Prostate gland (tissue), 2 donors: ENCODE measurements at regions not wholly inside any gene's neighbourhood (a gene's known extent, or its start where the extent isn't known, plus 50 kb on each side); places are given as distances from the start of the nearest gene placed in this dataset.

Experiments
- DNase-seq: peaks from one replicate; pipeline ENCODE4 v3.0.0-alpha.2; 2019; ENCODE audit warnings: low spot score
- H3K27ac ChIP-seq, 2 donors: fragments of 200-600 bp; sonication (generic); 2 replicates each; pipeline ENCODE4 v1.5.1; 2017 to 2019
- H3K27me3 ChIP-seq: fragments of 200-600 bp; sonication (generic); replicated peaks from 2 replicates; pipeline ENCODE4 v1.5.1; 2019; ENCODE audit not compliant: insufficient read depth
- H3K36me3 ChIP-seq, 2 donors: fragments of 200-600 bp; sonication (generic); 1 replicate in 1 of 2; 2 replicates in 1 of 2; pipeline versions ENCODE4 v1.5.1 to v1.8.1; 2017 to 2019
- H3K4me1 ChIP-seq: fragments of 200-600 bp; sonication (generic); replicated peaks from 2 replicates; pipeline ENCODE4 v1.5.1; 2019
- H3K4me3 ChIP-seq, 2 donors: fragments of 200-600 bp; sonication (generic); 2 replicates each; pipeline ENCODE4 v1.5.1; 2017 to 2019
- H3K9me3 ChIP-seq: fragments of 200-600 bp; sonication (generic); 2 replicates; pipeline ENCODE4 v1.5.1; 2017
- CTCF ChIP-seq, 4 experiments: fragments of 200-600 bp in 2 of 4; fragments of 450-650 bp in 2 of 4; sonication (generic) in 2 of 4; IDR thresholded peaks; 1 replicate in 3 of 4; 2 replicates in 1 of 4; pipeline ENCODE4 v1.5.1; 2016 to 2019; ENCODE audit warnings: antibody characterized with exemption in 4 of 4, mild to moderate bottlenecking in 2 of 4, moderate library complexity in 2 of 4
- POLR2A ChIP-seq: fragments of 450-650 bp; IDR thresholded peaks from one replicate; pipeline ENCODE4 v1.6.1; 2016; ENCODE audit warnings: antibody characterized with exemption, mild to moderate bottlenecking
- POLR2AphosphoS5 ChIP-seq: sonication (generic); formaldehyde crosslinking; IDR thresholded peaks from one replicate; pipeline ENCODE4 v1.6.1; 2017; ENCODE audit warnings: antibody characterized with exemption
- WGBS: methylation state at CpG from one replicate; pipeline ENCODE4 v1.1.5; 2018; 5-methylcytosine and 5-hydroxymethylcytosine counted together
- intact Hi-C: fragments of 100-400 bp; cut with DNase I; formaldehyde crosslinking; loops from one replicate; pipeline ENCODE4 v1.14.2; 2022

DNA sequence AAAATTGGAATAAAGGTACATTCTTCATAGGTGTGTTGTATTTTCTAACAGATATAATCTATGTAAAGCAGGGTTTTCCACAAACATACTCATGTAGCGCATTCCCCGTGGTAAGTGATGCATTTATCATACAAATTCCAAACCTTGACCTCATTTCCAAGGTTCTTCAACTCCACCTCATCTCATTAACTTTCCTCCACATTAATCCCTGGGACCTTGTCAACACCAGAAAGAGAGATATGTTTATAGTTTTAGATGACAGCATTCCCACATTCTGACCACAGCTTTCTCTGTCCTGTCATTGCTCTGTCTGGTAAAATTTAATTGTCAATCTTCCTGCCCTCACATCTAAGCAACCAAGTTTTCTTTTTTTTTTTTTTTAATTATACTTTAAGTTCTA lies 415.1 kb downstream of the TMEM161B start:
- intact Hi-C loops, result no loop called here
- Histone ChIP-seq H3K4me1 (no peaks in the 10 kb centered on the region), H3K27me3 (no peaks in the 10 kb centered on the region), H3K27ac (no peak overlapping the region), H3K4me3 (no peak overlapping the region), H3K9me3 (no peaks in the 10 kb centered on the region), H3K36me3 (no peaks in the 10 kb centered on the region)
- DNase-seq, result no peak
- TF ChIP-seq CTCF (IDR thresholded peaks at IDR 0.05), result no peak
- TF ChIP-seq POLR2A, result no peak
- TF ChIP-seq POLR2AphosphoS5, result no peak
- 91% methylated on average over 2 of the region's 2 CpGs for WGBS

DNA sequence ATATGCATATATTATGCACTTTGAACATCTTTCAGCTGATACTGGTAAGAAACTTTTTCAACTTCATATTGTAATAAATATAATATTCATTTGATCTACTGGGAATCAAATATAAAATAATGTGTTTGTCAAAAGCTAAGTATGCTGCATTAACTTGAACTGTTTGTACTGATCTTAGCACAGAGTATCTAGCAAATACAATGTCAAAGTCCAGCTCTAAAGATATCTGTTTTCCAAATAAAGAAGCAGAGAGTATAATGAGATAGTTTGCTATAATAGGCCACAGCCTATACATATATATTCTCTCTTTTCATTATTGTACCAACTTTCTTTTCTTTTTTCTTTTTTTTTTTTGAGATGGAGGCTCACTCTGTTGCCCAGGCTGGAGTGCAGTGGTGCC lies 417.0 kb downstream of the TMEM161B start:
- H3K4me3 ChIP-seq, result no peak overlapping the region
- TF ChIP-seq POLR2AphosphoS5, result no peak
- TF ChIP-seq POLR2A, result no peak
- no peak for TF ChIP-seq CTCF (IDR thresholded peaks at IDR 0.05)
- intact Hi-C loops, result no loop called here

GRCh38 chr5:87850843-87851242 lies 417.8 kb downstream of the TMEM161B start:
- Histone ChIP-seq H3K4me1 (no peaks in the 10 kb centered on the region), H3K9me3 (no peaks in the 10 kb centered on the region), H3K27me3 (no peaks in the 10 kb centered on the region), H3K27ac (no peak overlapping the region), H3K36me3 (no peaks in the 10 kb centered on the region), H3K4me3 (no peak overlapping the region)
- intact Hi-C loops, result no loop called here
- 55% methylated on average over 3 of the region's 3 CpGs for WGBS
- no peak for DNase-seq
- TF ChIP-seq POLR2A (no peak), POLR2AphosphoS5 (no peak), CTCF (IDR thresholded peaks at IDR 0.05) (no peak)

More for the DNA sequence above, 417.0 kb downstream of the TMEM161B start:
- no peak for DNase-seq
- no peaks in the 10 kb centered on the region for H3K27me3 ChIP-seq
- H3K9me3 ChIP-seq, result no peaks in the 10 kb centered on the region
- no peak overlapping the region for H3K27ac ChIP-seq
- no peaks in the 10 kb centered on the region for H3K4me1 ChIP-seq
- H3K36me3 ChIP-seq, result no peaks in the 10 kb centered on the region

GRCh38 chr5:87845734-87846133 lies 422.9 kb downstream of the TMEM161B start:
- TF ChIP-seq CTCF (IDR thresholded peaks at IDR 0.05) (no peak), POLR2AphosphoS5 (no peak), POLR2A (no peak)
- H3K9me3 ChIP-seq, result no peaks in the 10 kb centered on the region
- H3K4me3 ChIP-seq, result no peak overlapping the region
- no peak for DNase-seq
- 39% methylated on average over 2 of the region's 2 CpGs for WGBS
- intact Hi-C loops, result no loop called here
- no peaks in the 10 kb centered on the region for H3K36me3 ChIP-seq
- H3K27me3 ChIP-seq, result no peaks in the 10 kb centered on the region
- no peak overlapping the region for H3K27ac ChIP-seq
- H3K4me1 ChIP-seq, result no peaks in the 10 kb centered on the region

GRCh38 chr5:87844866-87845265 lies 423.8 kb downstream of the TMEM161B start:
- 80% methylated on average over 4 of the region's 4 CpGs for WGBS
- H3K27ac ChIP-seq, result no peak overlapping the region
- H3K27me3 ChIP-seq, result no peaks in the 10 kb centered on the region
- TF ChIP-seq POLR2A (no peak), POLR2AphosphoS5 (no peak), CTCF (IDR thresholded peaks at IDR 0.05) (no peak)
- intact Hi-C loops, result no loop called here
- DNase-seq, result no peak
- no peaks in the 10 kb centered on the region for H3K4me1 ChIP-seq
- no peaks in the 10 kb centered on the region for H3K36me3 ChIP-seq
- H3K4me3 ChIP-seq, result no peak overlapping the region
- H3K9me3 ChIP-seq, result no peaks in the 10 kb centered on the region
